Neuronal stem cell (in vitro differentiated cells): ENCODE measurements at regions not wholly inside any gene's neighbourhood (a gene's known extent, or its start where the extent isn't known, plus 50 kb on each side); places are given as distances from the start of the nearest gene placed in this dataset.

ENCODE experiments used
- DNase-seq: peaks from one replicate; pipeline ENCODE4 v3.0.0-alpha.2; 2013; ENCODE audit warnings: low spot score
- H2AFZ ChIP-seq: one replicate; pipeline ENCODE4 v1.6.1; 2013; ENCODE audit warnings: mild to moderate bottlenecking, low read length, inconsistent platforms
- H2AK5ac ChIP-seq: 2 replicates; pipeline ENCODE4 v1.6.1; 2013; ENCODE audit warnings: low read depth, mild to moderate bottlenecking, inconsistent platforms, low read length, moderate library complexity, mixed read lengths
- H2BK120ac ChIP-seq: 2 replicates; pipeline ENCODE4 v1.6.1; 2013; ENCODE audit warnings: low read depth, mild to moderate bottlenecking, inconsistent platforms, low read length, moderate library complexity, mixed read lengths
- H2BK12ac ChIP-seq: one replicate; pipeline ENCODE4 v1.6.1; 2013; ENCODE audit warnings: low read length, inconsistent platforms
- H2BK15ac ChIP-seq: 2 replicates; pipeline ENCODE4 v1.6.1; 2013; ENCODE audit warnings: mild to moderate bottlenecking, low read length, inconsistent platforms, mixed read lengths
- H2BK5ac ChIP-seq: one replicate; pipeline ENCODE4 v1.6.1; 2013; ENCODE audit warnings: inconsistent platforms, mild to moderate bottlenecking, low read length, moderate library complexity
- H3K14ac ChIP-seq: one replicate; pipeline ENCODE4 v1.6.1; 2013; ENCODE audit warnings: low read length, inconsistent platforms
- H3K18ac ChIP-seq: 2 replicates; pipeline ENCODE4 v1.6.1; 2013; ENCODE audit warnings: low read length, inconsistent platforms
- H3K23ac ChIP-seq: 2 replicates; pipeline ENCODE4 v1.6.1; 2013; ENCODE audit warnings: low read depth, mild to moderate bottlenecking, mixed read lengths, low read length, inconsistent platforms; ENCODE audit not compliant: poor library complexity
- H3K27ac ChIP-seq: replicated peaks from 3 replicates; pipeline ENCODE4 v1.5.1; 2013; ENCODE audit warnings: low read length, inconsistent platforms
- H3K27me3 ChIP-seq, 3 experiments: 2 replicates each; pipeline ENCODE4 v1.6.1; 2013; ENCODE audit warnings: low read length in 3 of 3, mild to moderate bottlenecking in 2 of 3, inconsistent platforms in 1 of 3, low read depth in 1 of 3, mixed read lengths in 1 of 3, moderate library complexity in 1 of 3; ENCODE audit not compliant: control insufficient read depth in 3 of 3, insufficient read depth in 3 of 3
- H3K36me3 ChIP-seq, 2 donors: replicated peaks in 1 of 2; 2 replicates each; pipeline ENCODE4 v1.6.1; 2013; ENCODE audit warnings: low read length in 2 of 2; ENCODE audit not compliant: control insufficient read depth in 2 of 2, insufficient read depth in 2 of 2
- H3K4ac ChIP-seq: 2 replicates; pipeline ENCODE4 v1.6.1; 2013; ENCODE audit warnings: inconsistent platforms, mild to moderate bottlenecking, low read length, moderate library complexity
- H3K4me1 ChIP-seq, 2 donors: 1 replicate in 1 of 2; 2 replicates in 1 of 2; pipeline ENCODE4 v1.6.1; 2013; ENCODE audit warnings: low read length in 2 of 2, low read depth in 1 of 2; ENCODE audit not compliant: control insufficient read depth in 2 of 2, insufficient read depth in 1 of 2
- H3K4me2 ChIP-seq: one replicate; pipeline ENCODE4 v1.6.1; 2013; ENCODE audit warnings: mild to moderate bottlenecking, low read length, inconsistent platforms; ENCODE audit not compliant: insufficient read depth, poor library complexity, severe bottlenecking
- H3K4me3 ChIP-seq, 2 donors: 2 replicates each; pipeline ENCODE4 v1.5.1; 2013; ENCODE audit warnings: low read length in 2 of 2, mild to moderate bottlenecking in 2 of 2, inconsistent platforms in 1 of 2, moderate library complexity in 1 of 2
- H3K79me1 ChIP-seq: one replicate; pipeline ENCODE4 v1.6.1; 2013; ENCODE audit warnings: low read depth, mild to moderate bottlenecking, inconsistent platforms, low read length, moderate library complexity
- H3K9ac ChIP-seq: one replicate; pipeline ENCODE4 v1.6.1; 2013; ENCODE audit warnings: mild to moderate bottlenecking, low read depth, low read length, inconsistent platforms; ENCODE audit not compliant: poor library complexity
- H3K9me3 ChIP-seq, 2 donors: replicated peaks in 1 of 2; 2 replicates each; pipeline versions ENCODE3 to v1.6.1; 2013; ENCODE audit warnings: low read length in 2 of 2, mild to moderate bottlenecking in 2 of 2, inconsistent platforms in 1 of 2, low read depth in 1 of 2, mixed read lengths in 1 of 2, moderate library complexity in 1 of 2; ENCODE audit not compliant: control insufficient read depth in 2 of 2, insufficient read depth in 1 of 2
- H4K8ac ChIP-seq: one replicate; pipeline ENCODE4 v1.6.1; 2013; ENCODE audit warnings: low read depth, mild to moderate bottlenecking, inconsistent platforms, low read length, moderate library complexity
- H4K91ac ChIP-seq: one replicate; pipeline ENCODE4 v1.6.1; 2013; ENCODE audit warnings: low read length, low read depth, mild to moderate bottlenecking, inconsistent platforms; ENCODE audit not compliant: poor library complexity
- WGBS, 2 donors: extraction: QIAGEN DNeasy Blood & Tissue Kit; methylation state at CpG; one replicate each; pipeline ENCODE4 v1.1.7; 2013; ENCODE audit warnings: missing lambda C conversion rate in 2 of 2, mixed read lengths in 1 of 2; ENCODE audit not compliant: insufficient read length in 2 of 2, insufficient replicate concordance in 1 of 2; ENCODE audit errors: extremely low coverage in 2 of 2; 5-methylcytosine and 5-hydroxymethylcytosine counted together

GRCh38 chr3:17927036-17927435 lies 184.6 kb upstream of the TBC1D5 start:
- Histone ChIP-seq H3K79me1 (no peaks in the 10 kb centered on the region), H2BK5ac (no peak overlapping the region), H3K18ac (no peak overlapping the region), H4K91ac (no peak overlapping the region), H3K14ac (no peak overlapping the region), H3K4ac (no peak overlapping the region), H3K9ac (no peak overlapping the region), H3K36me3 (no peaks in the 10 kb centered on the region), H3K23ac (no peak overlapping the region), H3K9me3 (no peaks in the 10 kb centered on the region), H3K4me2 (no peak overlapping the region), H3K4me3 (no peak overlapping the region), H2BK12ac (no peak overlapping the region), H2AFZ (no peak overlapping the region), H3K4me1 (peaks cover 0 to 1% of the 10 kb centered on the region in 2 donors), H2BK15ac (no peak overlapping the region), H3K27ac (no peak overlapping the region), H3K27me3 (no peaks in the 10 kb centered on the region), H2AK5ac (no peak overlapping the region), H4K8ac (no peak overlapping the region), H2BK120ac (no peak overlapping the region)
- WGBS, 2 donors, result no CpG with 5 or more reads among the region's 3 CpGs
- no peak for DNase-seq

GRCh38 chr3:17915341-17915740 lies 172.9 kb upstream of the TBC1D5 start:
- no CpG with 5 or more reads among the region's 4 CpGs for WGBS, 2 donors
- no peak overlapping the region for H2BK15ac ChIP-seq

GRCh38 chr3:17913359-17913758 lies 170.9 kb upstream of the TBC1D5 start:
- H3K27me3 ChIP-seq, result no peaks in the 10 kb centered on the region
- no peaks in the 10 kb centered on the region for H3K9me3 ChIP-seq
- no peak overlapping the region for H4K8ac ChIP-seq
- H2BK12ac ChIP-seq, result no peak overlapping the region
- no peaks in the 10 kb centered on the region for H3K79me1 ChIP-seq
- H3K36me3 ChIP-seq, result no peaks in the 10 kb centered on the region
- no peak overlapping the region for H2BK120ac ChIP-seq
- no peaks in the 10 kb centered on the region for H3K4me1 ChIP-seq
- no peak overlapping the region for H3K4ac ChIP-seq
- H3K18ac ChIP-seq, result no peak overlapping the region
- no peak overlapping the region for H3K27ac ChIP-seq
- H4K91ac ChIP-seq, result no peak overlapping the region
- H2BK15ac ChIP-seq, result no peak overlapping the region
- H2AK5ac ChIP-seq, result no peak overlapping the region
- no CpG with 5 or more reads among the region's 2 CpGs for WGBS, 2 donors
- H3K23ac ChIP-seq, result no peak overlapping the region
- no peak overlapping the region for H2AFZ ChIP-seq
- H3K9ac ChIP-seq, result no peak overlapping the region
- H3K4me2 ChIP-seq, result no peak overlapping the region
- no peak for DNase-seq
- H3K14ac ChIP-seq, result no peak overlapping the region
- no peak overlapping the region for H3K4me3 ChIP-seq
- H2BK5ac ChIP-seq, result no peak overlapping the region

More at GRCh38 chr3:17915341-17915740, 172.9 kb upstream of the TBC1D5 start:
- H3K9ac ChIP-seq, result no peak overlapping the region
- no peaks in the 10 kb centered on the region for H3K79me1 ChIP-seq
- H4K91ac ChIP-seq, result no peak overlapping the region
- H3K4ac ChIP-seq, result no peak overlapping the region
- H3K27ac ChIP-seq, result no peak overlapping the region
- no peak for DNase-seq
- H3K18ac ChIP-seq, result no peak overlapping the region
- no peaks in the 10 kb centered on the region for H3K27me3 ChIP-seq
- H2BK120ac ChIP-seq, result no peak overlapping the region
- no peak overlapping the region for H4K8ac ChIP-seq
- no peaks in the 10 kb centered on the region for H3K4me1 ChIP-seq
- no peaks in the 10 kb centered on the region for H3K9me3 ChIP-seq
- H3K14ac ChIP-seq, result no peak overlapping the region
- H3K23ac ChIP-seq, result no peak overlapping the region
- H2AFZ ChIP-seq, result no peak overlapping the region
- H2BK5ac ChIP-seq, result no peak overlapping the region
- no peak overlapping the region for H3K4me2 ChIP-seq
- no peaks in the 10 kb centered on the region for H3K36me3 ChIP-seq
- H2AK5ac ChIP-seq, result no peak overlapping the region
- no peak overlapping the region for H3K4me3 ChIP-seq
- no peak overlapping the region for H2BK12ac ChIP-seq

- no peaks in the 10 kb centered on the region for H3K4me1 ChIP-seq
- H3K27me3 ChIP-seq, result no peaks in the 10 kb centered on the region
- no peak overlapping the region for H3K14ac ChIP-seq
- H2AFZ ChIP-seq, result no peak overlapping the region
- H3K4me2 ChIP-seq, result no peak overlapping the region
- H4K8ac ChIP-seq, result no peak overlapping the region
- no peaks in the 10 kb centered on the region for H3K36me3 ChIP-seq
- H3K9me3 ChIP-seq, result no peaks in the 10 kb centered on the region
- H2BK120ac ChIP-seq, result no peak overlapping the region
- H3K18ac ChIP-seq, result no peak overlapping the region
- no peak overlapping the region for H3K23ac ChIP-seq
- no peak overlapping the region for H2AK5ac ChIP-seq
- no CpG with 5 or more reads among the region's 8 CpGs for WGBS, 2 donors
- no peaks in the 10 kb centered on the region for H3K79me1 ChIP-seq
- no peak for DNase-seq
- no peak overlapping the region for H2BK5ac ChIP-seq
- H2BK15ac ChIP-seq, result no peak overlapping the region
- no peak overlapping the region for H3K4me3 ChIP-seq
- H3K9ac ChIP-seq, result no peak overlapping the region
- no peak overlapping the region for H3K27ac ChIP-seq
- H3K4ac ChIP-seq, result no peak overlapping the region
- H4K91ac ChIP-seq, result no peak overlapping the region
- no peak overlapping the region for H2BK12ac ChIP-seq
These were observed 169.7 kb upstream of the TBC1D5 start for GRCh38 chr3:17911986-17912760.
